HG02943 (cell line): ENCODE measurements at regions not wholly inside any gene's neighbourhood (a gene's known extent, or its start where the extent isn't known, plus 50 kb on each side); places are given as distances from the start of the nearest gene placed in this dataset.
"Not testable (repeated sequence)": the region's sequence is repeated elsewhere in the genome, so short reads cannot be mapped to it uniquely, and the experiment has no call there.

Experiments used
- ATAC-seq: cut with Tn5 transposase; IDR thresholded peaks from one replicate; pipeline ENCODE4 v1.9.1; 2021; ENCODE audit warnings: mild to moderate bottlenecking, low read depth, moderate library complexity; ENCODE audit not compliant: unreplicated experiment

DNA sequence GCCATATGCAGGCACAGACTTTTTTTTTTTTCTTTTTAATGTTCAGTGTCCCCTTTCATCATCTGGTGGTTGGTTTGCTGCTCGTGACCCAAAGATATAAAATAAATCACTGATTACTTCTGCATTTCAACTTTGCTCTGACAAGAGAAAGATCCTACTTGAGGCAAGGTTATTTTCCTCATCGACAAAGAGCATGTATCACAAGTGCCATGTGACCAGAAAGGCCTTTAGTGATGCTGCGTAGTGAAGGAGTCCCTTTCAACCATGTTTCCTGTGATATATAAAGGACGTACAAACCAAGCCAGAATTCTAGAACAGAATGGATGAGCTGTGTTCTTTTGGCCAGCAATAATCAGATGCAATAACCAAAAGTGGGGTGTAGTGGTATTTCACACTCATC lies 323.4 kb upstream of the PSMD7 start:
- ATAC-seq, result no peak

DNA sequence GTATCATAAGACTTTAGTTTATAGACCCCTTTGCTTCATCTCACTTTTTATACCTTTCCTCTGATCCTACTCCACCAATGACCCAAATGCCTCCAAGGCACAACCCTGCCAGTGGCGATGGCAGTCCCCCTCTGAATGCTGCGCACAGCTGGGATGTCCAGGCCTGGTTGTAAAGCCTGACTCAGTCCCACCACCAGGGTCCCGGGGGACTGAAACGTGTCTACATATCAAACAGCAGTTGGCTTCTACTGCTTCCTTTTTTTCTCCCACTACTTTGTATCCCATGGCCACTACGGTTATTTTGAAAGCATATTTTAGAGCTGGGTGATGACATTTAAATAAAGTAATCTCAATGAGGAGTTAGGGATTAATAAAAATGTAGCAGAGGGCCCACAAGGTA lies 329.8 kb upstream of the PSMD7 start:
- no peak for ATAC-seq

DNA sequence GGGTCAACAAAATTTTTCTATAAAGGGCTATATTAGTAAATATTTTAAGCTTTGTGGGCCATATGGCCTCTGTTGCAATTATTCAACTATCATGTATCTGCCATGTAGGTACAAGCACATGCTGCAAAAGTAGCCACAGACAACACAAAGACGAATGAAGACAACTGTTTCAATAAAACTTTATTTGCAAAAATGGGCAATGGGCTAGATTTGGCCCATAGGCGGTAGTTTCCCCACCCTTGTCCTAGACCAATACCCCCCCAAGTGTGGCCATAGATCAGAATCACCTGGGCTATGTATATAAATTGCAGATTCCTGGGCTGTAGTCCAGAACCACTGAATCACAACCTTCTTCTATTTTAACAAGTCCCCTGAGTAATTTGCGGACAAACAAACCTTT lies 331.0 kb upstream of the PSMD7 start:
- no peak for ATAC-seq

DNA sequence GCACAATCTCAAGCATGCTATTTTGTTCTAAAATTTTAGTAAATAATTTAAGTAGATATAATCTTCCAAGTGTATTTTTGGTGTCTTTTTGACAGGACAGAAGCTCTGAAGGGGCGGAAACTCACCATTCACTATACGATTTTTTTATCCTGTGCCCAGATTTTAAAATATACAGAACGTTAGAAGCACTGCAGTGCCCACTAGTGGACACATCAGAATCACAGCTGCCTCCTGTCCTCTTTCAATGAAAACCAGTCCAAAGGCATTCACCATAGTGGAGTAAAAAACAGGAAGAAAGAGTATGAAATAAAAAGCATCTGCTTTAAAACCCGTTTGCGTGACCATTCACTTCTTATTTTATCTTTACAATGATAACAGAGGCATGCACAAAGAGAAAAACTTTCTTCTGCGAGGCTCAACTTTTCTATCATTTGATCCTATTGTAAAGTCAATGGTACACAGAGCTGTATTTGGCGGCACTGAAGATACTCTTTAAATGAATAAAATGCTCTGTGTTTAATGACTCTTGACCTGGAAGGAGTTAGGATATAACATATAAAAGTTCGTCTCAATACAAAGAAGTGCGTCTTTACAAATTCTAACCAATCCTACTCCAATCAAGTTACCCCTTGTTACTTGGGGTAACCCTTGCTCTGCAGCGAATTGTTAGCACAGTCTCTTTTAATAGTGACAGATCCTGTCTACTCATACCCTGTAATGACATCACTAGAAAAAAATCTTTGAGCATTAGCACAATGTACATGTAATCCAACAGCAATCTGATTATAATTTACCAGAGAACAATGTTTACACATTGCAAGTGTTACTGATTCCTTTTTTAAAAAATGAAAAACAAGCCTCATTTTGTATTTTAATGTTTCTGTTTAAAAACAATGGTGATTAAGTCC lies 339.8 kb upstream of the PSMD7 start:
- ATAC-seq, result no peak

DNA sequence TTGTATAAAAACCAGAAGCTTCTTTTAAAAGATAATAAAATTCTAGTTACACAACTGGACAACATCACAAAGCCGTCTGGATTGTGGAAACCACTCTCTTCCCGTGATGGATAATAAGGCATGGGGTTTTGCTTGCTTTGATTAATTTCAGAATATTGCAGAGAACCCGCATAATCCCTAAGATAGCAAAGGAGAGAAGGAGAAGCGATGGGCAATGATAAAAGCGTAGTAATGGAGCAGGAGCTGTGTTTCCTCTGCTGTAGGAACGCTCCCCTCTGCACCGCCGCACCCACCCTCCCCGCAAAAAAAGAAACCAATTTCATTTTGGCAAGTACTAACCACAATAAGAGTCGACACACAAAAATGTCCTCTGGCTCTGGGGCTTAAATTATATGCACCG lies 340.9 kb upstream of the PSMD7 start:
- ATAC-seq, result no peak

DNA sequence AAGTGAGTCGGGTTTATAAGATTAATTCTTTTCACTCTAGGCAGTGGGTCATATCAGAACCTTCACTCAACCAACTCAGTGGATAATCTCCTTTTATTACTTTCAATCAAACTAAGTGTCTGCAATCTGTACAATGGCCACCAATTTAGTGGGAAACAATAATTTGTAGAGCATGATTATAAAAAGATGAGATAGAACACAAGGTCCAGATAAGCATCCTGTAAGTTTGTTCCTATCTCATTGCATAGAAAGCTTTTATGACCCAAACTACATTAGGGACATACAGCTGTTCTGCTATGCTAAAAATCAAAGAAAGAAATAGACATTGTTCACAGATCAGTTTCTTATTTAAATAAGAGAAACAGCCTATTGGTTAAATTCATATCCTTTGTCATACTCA lies 341.4 kb upstream of the PSMD7 start:
- ATAC-seq, result no peak

DNA sequence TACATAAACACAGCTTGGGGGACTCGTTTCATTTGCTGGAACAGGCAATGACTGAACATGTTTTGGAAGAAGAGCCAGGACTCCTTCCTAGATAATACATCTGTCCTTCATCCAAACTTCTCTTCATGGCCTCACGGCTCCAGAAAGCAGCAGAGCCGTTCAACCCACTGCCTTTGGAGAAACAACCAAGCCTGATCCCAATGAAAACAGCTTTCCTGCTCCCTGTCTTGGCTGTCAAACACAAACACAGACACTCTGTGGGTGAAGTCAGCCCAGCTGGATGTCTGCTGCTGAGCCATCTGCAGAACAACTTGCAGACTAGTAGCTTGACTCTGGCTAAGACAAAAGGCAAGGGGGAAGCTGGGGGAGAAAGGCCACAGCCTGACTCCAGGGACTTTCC lies 345.1 kb upstream of the PSMD7 start:
- no peak for ATAC-seq

DNA sequence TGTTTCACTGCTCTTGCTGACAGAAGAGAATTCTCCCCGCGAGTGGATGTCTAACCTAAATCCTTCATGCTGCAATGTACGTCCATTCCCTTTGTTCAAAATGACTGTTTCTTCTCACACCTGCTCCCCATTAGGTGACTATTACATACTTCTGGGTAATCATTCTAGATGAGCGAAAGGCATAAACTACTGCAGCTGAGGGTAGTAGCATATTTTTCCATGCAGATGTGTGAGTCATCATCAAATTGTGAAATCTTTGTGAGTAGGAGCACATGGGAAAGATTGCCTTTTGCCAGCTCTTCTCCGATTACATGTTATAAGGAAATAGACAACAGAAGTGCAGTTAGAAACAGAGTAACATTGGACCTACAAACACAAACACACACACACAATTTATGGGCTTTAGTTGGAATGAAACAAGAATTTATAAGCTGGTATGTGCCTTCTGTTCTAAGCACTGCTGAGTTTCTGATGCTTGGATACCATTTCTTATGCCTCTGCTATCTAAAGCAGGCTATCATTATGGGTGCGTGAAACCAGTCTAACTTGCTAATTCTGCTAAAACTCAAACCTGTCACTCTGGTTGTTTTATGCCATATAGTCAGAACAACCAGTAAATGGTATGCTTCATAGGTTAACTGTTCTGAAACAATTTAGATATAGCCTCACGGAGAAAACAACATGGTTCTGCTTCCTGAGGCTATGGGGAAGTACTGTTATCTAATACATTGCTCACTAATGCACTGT lies 346.9 kb upstream of the PSMD7 start:
- no peak for ATAC-seq

DNA sequence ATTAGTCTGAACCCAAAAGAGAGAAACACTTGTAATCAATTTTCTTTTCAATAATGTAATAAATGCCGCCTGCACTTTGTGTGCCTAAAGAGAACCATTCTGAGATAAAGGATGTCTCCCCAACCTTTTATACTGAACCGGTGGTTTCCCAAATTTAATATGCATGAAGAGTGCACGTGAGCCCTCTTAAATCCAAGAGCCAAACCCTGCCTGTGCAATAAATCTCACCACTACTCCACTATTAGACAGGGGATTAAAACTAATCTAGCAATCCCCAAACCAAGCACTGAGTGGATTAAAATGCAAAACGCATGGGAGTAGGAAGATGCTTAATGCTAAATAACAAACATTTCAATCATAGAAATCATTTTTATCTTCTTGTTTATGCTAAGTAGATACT lies 351.0 kb upstream of the PSMD7 start:
- no peak for ATAC-seq

DNA sequence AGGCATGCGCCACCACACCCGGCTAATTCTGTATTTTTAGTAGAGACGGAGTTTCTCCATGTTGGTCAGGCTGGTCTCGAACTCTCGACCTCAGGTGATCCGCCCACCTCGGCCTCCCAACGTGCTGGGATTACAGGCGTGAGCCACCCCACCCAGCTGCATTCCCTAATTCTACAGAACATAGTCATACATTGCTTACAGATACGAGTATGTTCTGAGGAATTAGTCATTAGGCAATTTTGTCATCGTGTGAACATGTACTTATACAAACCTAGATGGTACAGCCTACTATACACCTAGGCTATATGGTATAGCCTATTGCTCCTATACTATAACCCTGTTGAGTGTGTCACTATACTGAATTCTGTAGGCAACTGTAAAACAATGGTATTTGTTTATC lies 353.4 kb upstream of the PSMD7 start:
- not testable (repeated sequence) for ATAC-seq

DNA sequence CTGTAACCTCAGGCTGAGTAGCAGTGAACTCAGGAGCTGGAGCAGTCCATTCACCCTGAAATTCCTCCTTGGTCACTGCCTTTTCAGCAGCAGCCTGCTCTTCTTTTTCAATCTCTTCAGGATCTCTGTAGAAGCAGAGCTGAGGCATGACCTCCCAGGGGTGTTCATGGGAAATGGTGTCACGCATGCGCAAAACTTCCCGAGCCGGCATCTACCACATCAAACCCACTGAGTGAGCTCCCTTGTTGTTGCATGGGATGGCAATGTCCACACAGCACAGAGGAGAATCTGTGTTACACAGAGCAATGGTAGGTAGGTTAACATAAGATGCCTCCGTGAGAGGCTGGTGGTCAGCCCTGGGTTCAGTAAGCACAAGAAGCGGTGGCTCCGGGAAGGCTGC lies 355.8 kb upstream of the PSMD7 start:
- not testable (repeated sequence) for ATAC-seq

DNA sequence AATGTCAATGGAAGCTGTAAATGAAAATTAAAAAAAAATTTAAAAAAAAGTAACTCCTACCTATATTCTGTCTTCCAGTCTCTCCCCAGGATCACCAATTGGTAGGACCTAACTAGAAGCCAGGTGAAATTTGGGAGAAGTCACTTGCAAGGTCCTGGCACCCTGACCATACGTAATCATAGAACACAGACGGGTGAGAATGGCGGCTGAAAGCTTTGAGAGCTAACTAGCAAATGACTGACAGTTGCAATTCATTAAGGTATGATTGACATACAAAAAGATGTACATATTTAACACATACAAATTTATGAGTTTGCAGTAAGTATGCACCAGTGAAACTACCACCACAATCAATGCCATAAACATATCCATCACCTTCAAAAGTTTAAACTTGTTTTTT lies 372.7 kb upstream of the PSMD7 start:
- no peak for ATAC-seq

DNA sequence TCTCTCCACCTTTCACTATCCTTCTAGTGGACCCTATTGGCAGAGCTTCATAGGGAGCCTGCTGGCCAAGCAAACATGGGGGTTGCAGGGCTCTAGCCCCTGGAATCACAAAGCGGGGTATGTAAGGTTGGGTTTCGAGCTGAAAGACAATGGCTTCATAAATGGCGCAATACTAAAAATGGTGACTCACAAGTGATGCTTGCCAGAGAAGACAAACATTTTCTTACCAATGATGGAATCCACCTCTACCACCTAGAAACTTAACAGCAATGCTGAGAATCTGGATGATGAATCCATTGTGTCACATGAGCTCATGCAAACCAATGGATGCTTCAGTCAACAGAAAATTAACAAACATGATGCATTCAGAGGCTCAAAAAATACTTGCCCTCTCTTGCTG lies 375.3 kb upstream of the PSMD7 start:
- ATAC-seq, result no peak

DNA sequence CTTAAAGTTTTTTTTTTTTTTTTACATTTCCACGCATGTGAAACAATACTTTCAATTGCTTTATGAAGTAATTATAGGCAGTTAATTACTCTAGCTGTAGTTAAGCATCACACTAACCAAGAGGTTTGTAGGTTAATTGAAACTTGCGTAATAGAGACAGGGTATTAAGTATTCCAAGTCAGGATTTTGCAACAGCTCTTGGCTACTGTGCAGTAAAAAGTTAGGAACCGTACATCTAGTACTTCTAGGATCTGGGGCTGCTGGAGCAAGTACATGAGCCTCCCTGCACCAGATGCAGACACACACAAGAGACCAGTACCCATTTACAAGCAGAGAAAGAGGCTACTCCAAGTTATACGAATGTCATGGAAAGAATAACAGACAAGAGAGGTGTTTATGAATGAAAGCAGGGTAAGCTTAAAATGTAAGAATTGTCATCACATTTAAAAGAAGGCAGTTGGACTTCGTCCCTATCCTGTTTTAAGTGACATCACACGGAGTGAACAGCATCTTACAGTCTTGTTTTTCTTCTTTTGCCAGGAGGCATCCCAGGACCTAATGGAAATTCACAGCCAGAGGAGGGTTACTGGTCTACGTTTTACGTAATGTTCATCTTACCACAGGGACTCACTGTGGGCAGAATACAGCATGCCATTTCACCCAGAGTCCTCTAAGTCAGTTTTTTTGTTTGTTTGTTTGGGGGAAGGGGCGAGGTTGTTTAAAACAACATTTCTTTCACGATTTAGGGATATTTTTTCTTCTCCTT lies 379.6 kb upstream of the PSMD7 start:
- ATAC-seq, result no peak

DNA sequence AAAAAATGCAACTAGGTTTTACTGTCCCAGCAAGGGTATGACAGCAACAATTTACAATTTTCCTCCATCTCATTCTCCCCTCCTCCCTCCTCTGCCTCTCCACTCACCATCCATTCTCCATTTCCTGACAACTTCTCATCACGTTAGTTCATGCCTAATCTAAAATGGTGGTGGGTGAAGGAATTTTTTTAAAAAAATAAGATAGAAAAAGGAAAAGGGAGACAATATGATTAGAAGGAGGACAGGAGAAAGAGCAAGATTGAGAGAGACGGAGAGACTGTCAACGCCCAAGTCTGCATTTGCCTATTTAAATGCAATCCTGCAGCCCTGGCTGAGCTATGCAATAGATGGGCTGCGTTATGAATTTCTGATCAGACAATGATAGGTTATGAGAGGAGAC lies 380.7 kb upstream of the PSMD7 start:
- ATAC-seq, result no peak

DNA sequence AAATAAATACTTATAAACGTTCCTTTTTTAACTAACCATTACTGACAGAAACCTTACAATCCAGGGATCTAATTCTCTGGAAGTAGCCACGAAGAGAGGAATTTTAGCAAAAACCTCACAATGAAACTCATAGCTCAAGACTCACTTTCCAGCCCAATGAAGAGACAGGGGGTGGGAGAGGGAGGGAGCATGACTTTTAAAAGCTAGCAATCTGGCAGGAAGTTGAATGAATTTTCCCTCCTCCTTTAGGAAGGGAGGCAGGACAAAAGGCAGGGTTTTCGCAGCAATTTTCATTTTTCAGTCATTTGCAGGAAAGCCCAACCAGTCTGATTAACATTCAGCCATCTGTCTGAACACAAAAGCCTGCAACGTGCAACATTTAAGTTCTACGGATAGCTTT lies 381.5 kb upstream of the PSMD7 start:
- ATAC-seq, result no peak

DNA sequence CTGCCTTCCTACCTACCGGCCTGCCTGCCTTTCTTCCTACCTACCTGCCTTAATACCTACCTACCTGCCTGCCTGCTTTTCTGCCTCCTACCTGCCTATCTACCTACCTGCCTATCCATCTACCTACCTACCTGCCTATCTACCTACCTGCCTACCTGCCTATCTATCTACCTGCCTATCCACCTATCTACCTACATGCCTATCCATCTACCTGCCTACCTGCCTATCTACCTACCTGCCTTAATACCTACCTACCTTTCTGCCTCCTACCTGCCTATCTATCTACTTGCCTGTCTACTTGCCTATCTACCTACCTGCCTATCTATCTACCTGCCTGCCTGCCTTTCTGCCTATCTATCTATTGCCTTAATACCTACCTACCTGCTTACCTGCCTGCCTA lies 383.8 kb upstream of the PSMD7 start:
- no peak for ATAC-seq

DNA sequence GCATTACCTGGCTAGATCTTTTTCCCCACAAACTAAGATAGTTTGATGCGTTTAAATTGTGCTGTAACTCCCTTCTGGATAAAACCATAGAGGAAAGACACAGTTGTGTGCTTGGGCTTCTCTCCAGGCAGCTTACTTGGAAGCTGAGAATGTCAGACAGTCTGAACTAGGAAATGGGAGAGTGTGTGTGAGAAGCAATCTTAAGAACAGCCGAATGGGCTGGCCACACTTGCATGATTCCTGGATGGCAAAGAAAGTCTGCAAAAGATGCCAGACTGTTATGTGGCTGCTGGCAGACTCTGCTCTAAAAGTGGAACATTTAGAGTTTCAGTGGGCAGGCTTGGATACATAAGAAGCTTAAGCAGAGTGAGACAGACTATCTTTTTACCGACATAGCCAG lies 384.3 kb upstream of the PSMD7 start:
- ATAC-seq, result no peak

DNA sequence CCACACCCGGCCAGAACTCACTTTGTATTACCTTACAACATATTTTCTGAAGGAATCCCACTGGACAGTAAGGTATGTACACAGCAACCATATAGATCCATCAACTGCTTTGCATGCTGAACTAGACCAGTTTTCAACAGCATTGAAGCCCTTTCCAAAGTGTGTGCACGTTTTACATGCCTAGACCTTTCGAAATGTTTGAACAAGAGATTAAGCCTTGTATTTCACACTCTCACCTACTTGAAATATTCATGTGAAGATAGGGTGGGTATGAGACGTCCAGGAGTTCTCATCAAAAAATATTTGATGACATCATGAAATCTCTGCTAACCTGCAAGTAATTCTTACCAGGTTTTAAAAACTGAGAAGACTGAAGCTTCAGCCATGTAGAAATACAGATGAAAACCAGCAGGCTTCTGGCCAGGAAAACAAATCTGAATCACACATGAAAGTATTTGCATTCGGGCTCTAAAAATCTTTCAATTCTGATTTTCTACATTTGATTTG lies 387.0 kb upstream of the PSMD7 start:
- ATAC-seq, result no peak

DNA sequence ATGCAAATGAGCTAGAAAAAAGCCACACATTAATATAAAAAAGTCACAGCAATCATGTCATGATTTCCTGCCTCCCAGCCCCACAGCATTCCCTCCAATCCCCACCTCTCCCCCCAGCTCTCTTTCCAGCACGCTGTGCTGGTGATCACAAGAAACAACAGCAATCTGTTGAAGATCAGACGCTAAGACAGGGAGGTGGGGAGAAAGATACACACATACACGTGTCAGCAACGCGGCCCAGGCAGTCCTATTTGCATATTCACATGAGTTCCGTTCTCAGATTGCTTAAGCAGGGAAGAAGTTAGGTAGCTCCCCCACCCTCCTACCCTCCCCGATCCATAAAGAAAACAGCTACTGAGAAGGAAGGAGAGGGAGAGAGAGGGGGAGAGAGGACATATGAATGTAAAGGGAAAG lies 405.5 kb upstream of the PSMD7 start:
- no peak for ATAC-seq
